ENCODE measurements at regions not wholly inside any gene's neighbourhood (a gene's known extent, or its start where the extent isn't known, plus 50 kb on each side); places are given as distances from the start of the nearest gene placed in this dataset.

- TF ChIP-seq CTCF (conservative IDR thresholded peaks at IDR 0.05; ENCODE audit: low read length) = no peak
- no peak for TF ChIP-seq EZH2phosphoT487 (IDR thresholded peaks at IDR 0.05; ENCODE audit: borderline replicate concordance, low read depth, low read length)
These were observed 59.6 kb upstream of the SP4 start for GRCh38 chr7:21368317-21368716.

Data from OCI-LY7 (cell line).